ENCODE measurements at regions not wholly inside any gene's neighbourhood (a gene's known extent, or its start where the extent isn't known, plus 50 kb on each side); places are given as distances from the start of the nearest gene placed in this dataset.
"Not testable (repeated sequence)": the region's sequence is repeated elsewhere in the genome, so short reads cannot be mapped to it uniquely, and the experiment has no call there.

- DNase-seq (ENCODE audit: low spot score), result no peak
Observed at GRCh38 chr2:153623020-153623419, 144.5 kb upstream of the RPRM start.

GRCh38 chr2:153626676-153627075 is 148.1 kb upstream of the RPRM start:
- DNase-seq (ENCODE audit: low spot score), result no peak

GRCh38 chr2:153635494-153635893 is 156.9 kb upstream of the RPRM start:
- DNase-seq (ENCODE audit: low spot score), result no peak

GRCh38 chr2:153641046-153641445 is 162.5 kb upstream of the RPRM start:
- no peak for DNase-seq (ENCODE audit: low spot score)

- DNase-seq (ENCODE audit: low spot score), result no peak
Observed at GRCh38 chr2:153644955-153645354, 166.4 kb upstream of the RPRM start.

- no peak for DNase-seq (ENCODE audit: low spot score)
Observed at GRCh38 chr2:153645599-153645998, 167.0 kb upstream of the RPRM start.

GRCh38 chr2:153657651-153658050 is 179.1 kb upstream of the RPRM start:
- DNase-seq (ENCODE audit: low spot score), result no peak

GRCh38 chr2:153661801-153662200 is 183.2 kb upstream of the RPRM start:
- no peak for DNase-seq (ENCODE audit: low spot score)

- no peak for DNase-seq (ENCODE audit: low spot score)
Observed at GRCh38 chr2:153663371-153663770, 184.8 kb upstream of the RPRM start.

- not testable (repeated sequence) for DNase-seq (ENCODE audit: low spot score)
Observed at GRCh38 chr2:153664009-153664408, 185.4 kb upstream of the RPRM start.

- DNase-seq (ENCODE audit: low spot score), result no peak
Observed at GRCh38 chr2:153667475-153667874, 188.9 kb upstream of the RPRM start.

- no peak for DNase-seq (ENCODE audit: low spot score)
Observed at GRCh38 chr2:153668923-153669322, 190.4 kb upstream of the RPRM start.

- no peak for DNase-seq (ENCODE audit: low spot score)
Observed at GRCh38 chr2:153710128-153710527, 161.6 kb upstream of the GALNT13 start.

- no peak for DNase-seq (ENCODE audit: low spot score)
Observed at GRCh38 chr2:153715218-153715850, 156.4 kb upstream of the GALNT13 start.

GRCh38 chr2:153717060-153717459 is 154.7 kb upstream of the GALNT13 start:
- no peak for DNase-seq (ENCODE audit: low spot score)

GRCh38 chr2:153739394-153739793 is 132.3 kb upstream of the GALNT13 start:
- no peak for DNase-seq (ENCODE audit: low spot score)

GRCh38 chr2:153761936-153762335 is 109.8 kb upstream of the GALNT13 start:
- DNase-seq (ENCODE audit: low spot score), result no peak

- DNase-seq (ENCODE audit: low spot score), result no peak
Observed at GRCh38 chr2:153766415-153766814, 105.3 kb upstream of the GALNT13 start.

- no peak for DNase-seq (ENCODE audit: low spot score)
Observed at GRCh38 chr2:153770359-153770991, 101.2 kb upstream of the GALNT13 start.

GRCh38 chr2:153780241-153780640 is 91.5 kb upstream of the GALNT13 start:
- DNase-seq (ENCODE audit: low spot score), result no peak

- DNase-seq (ENCODE audit: low spot score), result no peak
Observed at GRCh38 chr2:153786016-153786415, 85.7 kb upstream of the GALNT13 start.

GRCh38 chr2:153787612-153788011 is 84.1 kb upstream of the GALNT13 start:
- no peak for DNase-seq (ENCODE audit: low spot score)

GRCh38 chr2:153802671-153803070 is 69.1 kb upstream of the GALNT13 start:
- DNase-seq (ENCODE audit: low spot score), result no peak

GRCh38 chr2:153808679-153809078 is 63.0 kb upstream of the GALNT13 start:
- DNase-seq (ENCODE audit: low spot score), result peak; percentile 2
